Stimulated activated naive CD4-positive, alpha-beta T cell (primary cell): ENCODE measurements at regions not wholly inside any gene's neighbourhood (a gene's known extent, or its start where the extent isn't known, plus 50 kb on each side); places are given as distances from the start of the nearest gene placed in this dataset.

ENCODE experiments used
- DNase-seq, 6 experiments: peaks; one replicate each; lab custom pipeline; 2025; lab: John Stamatoyannopoulos, UW

DNA sequence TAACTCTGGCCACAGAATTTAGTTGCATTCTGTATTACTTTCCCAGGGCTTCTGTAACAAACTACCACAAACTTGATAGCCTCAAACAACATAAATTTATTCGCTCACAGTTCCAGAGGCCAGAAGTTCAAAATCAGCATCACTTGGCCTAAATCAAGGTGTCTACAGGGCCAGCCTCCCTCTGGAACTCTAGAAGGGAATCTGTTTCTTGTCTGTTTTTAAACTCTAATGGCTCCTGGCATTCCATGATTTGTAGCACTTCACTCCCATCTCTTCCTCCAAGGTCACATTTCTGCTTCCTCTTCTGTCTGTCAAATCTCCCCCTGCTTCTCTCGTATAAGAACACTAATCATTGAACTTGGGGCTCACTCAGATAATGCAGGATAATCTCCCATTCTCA lies 151.9 kb upstream of the ARPP21 start:
- no peak for DNase-seq

DNA sequence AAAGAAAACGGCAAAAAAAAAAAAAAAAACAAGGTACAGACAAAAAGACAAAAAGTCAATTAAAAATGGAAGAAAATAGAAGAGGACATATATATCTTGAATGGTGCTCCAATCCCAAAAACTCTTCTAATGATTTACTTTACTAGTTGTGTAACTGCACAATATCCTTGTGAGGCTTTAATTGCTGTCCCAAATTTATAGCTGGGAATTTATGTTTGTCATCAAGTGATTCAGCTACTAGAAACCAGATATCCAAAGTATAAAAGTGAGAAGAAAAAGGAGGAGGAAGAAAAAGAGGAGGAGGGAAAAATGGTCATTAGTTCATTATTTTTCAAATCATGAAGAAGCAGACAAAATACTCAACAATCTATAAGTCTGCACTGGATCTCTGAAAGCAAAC lies 150.8 kb upstream of the ARPP21 start:
- DNase-seq = no peak

DNA sequence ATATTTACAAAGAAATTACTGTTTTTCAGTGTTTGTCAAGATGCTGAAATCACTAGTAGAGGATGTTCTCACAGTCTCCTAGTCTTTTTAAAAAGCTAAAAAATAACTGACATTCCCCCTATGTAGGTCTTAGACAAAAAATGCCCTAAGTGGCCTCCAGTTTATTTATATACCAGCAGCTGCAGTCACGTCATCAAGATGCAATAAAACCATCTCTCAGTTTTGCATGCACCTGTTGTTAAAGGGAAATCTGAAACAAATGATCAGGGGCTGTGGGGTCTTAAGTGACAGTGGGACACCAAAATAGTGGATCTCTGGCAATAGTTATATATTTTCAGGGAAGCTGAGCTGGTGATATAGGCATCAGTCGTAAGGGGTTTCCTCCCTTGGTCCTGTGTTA lies 146.5 kb upstream of the ARPP21 start:
- DNase-seq = no peak

DNA sequence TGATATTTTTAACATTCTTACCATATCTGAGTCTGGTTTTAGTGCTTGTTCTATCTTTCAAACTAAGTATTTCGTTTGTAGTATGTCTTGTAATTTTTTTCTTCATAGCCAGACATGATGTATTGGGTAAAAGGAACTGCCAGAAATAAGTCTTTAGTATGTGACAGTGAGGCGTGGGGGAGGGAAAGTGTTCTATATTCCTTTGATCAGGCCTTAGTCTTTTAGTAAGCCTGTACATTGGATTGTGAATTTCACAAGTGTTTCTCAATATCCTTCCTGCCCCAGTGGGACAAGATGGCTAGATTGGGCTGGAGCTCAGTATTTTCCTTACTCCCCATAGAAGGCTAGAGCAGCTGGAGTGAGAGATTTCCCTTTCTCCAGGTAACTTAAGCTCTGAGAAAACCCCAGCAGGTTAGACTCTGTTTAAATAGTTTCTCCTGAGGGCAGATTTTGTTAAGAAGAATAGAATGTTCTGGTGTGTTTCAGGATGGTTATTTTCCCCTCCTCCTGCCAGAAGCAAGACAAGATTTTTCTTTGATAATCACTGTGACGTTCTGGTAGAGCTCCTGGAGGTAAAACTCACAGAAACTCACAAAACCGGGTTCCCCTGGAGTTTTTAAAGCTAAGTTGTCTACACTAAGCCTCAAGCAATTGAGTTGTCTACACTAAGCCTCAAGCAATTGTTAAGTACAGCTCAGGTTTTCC lies 140.7 kb upstream of the ARPP21 start:
- DNase-seq = no peak

DNA sequence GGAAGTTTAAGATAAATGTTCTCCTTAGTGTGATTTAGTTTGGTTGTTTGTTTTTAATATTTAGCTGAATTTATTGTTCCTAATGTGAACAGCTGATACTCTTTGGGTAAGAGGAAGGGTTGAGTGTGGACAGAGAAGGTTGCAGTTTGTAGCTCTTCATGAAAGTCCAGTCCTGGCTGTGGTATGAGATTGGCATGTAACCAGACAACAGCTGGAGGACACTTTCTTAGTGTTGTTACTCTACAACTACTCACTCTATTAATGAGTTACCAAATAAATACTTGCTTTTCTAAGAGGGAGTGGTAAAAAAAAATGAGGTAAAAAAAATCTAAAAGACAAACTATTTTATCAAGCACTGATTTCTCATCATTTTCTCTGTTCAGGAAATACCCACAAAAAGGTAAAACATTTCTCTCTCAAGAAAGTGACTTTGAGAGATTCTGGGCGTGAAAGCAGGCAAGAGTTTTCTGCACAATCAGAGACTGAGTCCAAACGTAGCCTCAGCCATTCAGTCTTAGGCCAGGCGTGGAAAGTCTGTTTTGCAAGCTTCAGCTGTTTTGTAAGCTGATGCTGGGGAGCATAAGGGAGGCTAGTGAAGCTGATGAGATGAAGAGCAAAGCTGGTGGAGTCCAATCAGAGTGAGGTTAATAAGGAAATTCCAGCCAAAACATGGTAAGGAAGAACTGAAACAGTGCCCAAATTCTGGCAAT lies 138.5 kb upstream of the ARPP21 start:
- DNase-seq = no peak

DNA sequence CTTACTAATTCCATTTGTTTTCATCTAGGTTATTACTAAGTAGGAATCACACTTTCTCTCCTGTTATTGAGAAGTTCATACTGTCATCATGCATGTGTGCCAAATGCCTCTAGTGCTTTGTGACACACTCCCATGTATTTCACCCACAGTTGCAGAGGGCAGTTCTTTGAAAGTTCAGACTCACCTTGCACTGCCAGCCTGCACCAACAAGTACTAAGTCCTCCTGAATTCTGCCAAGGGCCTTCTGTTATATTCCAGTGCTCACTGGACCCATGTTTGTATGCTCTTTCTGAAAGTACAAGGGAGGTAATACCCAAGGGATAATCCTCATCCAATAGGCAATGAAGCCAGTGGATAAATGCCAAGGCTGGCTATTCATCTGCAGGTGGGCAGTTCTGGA lies 136.6 kb upstream of the ARPP21 start:
- DNase-seq = no peak

DNA sequence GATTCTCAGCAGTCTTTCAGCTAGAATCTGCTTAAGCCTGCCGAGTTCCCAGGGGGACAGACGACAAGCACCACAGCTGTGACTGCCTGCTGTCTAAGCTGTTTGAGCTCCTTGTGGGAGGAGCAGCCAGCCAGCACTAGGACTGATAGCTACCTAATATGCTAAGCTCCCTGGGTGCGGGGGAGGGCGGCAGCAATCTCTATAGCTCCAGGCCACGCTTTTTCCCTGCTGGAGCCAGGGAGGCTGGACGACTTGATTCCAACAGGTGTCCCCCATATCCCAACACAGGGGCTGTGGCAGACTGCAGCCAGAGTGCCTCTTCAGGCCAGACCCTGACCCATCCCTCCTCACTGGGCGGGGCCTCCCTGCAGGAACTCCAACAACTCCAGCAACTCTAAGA lies 134.1 kb upstream of the ARPP21 start:
- DNase-seq = no peak

DNA sequence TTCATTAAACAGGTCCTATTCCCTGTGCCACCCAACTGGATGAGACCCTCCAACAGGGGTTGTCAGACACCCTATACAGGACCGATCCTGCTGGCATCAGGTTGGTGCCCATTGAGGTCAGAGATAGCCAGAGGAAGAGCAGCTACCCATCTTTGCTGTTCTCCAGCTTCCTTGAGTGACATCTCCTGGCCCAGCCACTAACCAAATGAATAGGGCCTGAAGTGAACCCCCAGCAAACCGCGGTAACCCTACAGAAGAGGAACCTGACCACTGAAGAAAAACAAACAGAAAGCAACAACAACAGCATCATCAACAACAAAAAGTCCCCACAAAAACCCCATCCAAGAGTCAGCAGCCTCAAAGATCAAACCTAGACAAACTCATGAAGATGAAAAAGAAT lies 133.6 kb upstream of the ARPP21 start:
- DNase-seq = no peak

DNA sequence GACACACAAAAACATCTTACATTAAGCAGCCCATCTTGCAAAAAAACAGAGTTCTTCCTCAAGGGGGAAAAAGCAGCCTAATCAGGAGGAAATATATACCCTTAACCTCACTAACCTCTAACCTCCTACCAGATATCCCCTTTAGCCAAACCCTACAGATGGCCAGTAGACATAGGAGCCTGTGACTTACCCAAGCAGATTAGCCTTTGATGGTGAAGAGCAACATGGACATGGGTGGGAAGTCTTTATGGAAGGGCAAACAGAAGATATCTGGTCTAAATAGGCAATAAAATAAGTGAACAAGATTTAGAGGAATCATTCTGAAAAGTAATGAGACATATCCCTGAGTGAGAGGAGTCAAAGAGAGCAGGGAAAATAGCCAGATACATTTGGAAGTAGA lies 119.4 kb upstream of the ARPP21 start:
- DNase-seq = no peak

DNA sequence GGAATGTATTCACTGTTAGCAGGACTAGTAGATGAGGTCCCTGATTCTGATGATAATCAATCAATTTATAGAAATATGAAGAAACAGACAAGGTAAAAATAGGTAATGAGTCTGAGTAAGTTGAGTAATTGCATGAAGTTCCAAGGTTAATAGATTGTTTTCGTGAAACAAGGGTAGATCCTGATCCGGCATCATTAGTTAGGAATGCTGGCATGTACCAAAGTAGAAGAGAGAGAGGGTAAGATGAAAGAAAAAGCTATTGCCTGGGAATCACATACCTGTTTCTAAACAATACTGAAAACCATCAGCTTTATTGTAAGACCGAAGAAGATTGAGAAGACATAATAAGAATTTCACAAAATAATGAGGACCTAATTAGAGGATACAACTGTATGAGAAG lies 118.1 kb upstream of the ARPP21 start:
- no peak for DNase-seq

DNA sequence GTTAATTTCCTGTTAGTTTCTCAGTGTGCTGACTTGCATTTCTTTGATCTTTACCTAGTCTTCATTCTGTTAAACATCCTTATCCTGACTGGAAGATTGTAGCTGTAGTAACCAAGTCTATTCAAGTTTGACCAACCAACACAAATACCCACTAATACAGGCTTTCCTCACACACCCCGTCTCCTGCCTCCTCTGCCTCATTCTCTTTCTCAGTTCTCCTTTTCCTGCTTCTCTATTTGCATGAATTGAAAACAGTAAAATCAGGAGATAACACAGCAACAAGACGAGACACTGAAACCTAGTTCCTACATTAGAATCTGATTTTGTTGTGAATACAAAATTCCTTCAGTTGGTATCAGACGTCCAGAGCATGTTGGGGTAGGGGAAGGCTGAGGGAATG lies 116.9 kb upstream of the ARPP21 start:
- DNase-seq = no peak

DNA sequence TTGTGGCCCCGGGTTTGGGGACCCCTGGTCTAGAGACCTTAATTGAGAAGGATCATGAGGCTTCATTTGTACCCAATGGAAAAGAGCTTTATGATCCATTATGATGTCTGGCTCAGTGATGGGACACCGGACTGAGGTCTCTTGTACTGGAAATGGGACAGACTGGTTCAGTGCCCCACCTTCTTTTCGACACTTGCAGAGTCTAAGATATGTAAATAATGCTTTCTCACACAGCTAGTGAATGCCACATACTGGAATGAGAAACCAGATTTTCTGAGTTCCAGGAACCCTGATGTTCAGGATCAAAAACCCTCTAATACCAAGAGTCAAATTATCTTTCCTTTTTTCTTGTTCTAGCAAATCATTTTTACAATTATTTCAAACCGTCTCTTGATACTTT lies 116.3 kb upstream of the ARPP21 start:
- DNase-seq = no peak

DNA sequence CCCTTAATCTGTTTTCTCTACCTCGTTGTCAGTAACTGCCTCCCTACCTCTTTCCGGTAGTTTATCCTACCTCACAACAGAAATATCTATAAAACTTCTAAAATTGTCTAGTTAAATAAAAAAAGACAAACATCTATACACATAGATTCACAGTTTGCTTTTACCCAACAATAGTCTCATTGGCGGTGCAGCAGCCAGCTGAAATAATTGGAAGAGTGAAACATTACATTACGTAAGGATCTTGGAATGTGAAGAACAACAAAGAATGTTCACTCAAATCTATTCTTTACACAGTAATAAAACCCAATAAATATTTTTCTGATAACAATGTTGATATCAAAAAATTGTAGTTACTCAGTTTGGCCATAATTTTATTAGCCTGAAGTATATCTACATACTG lies 115.5 kb upstream of the ARPP21 start:
- no peak for DNase-seq

DNA sequence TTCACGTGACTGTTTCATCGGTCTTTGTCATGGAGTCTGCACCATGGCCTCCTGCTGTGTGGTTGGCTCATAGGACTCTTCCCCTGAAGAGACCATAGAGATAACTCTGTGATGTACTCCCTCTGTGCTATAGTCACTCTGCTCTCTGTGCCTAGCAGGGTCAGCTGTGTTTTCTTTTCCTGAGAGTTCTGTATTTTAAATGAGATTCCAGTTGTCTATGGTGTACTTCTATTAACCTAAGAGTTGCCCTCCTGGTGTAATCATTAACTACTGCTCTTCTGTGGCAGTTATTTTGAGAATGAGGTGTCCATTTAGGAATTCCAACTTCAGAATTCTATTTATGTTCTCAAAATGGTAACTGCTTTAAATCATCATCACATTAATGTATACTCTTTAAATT lies 114.5 kb upstream of the ARPP21 start:
- no peak for DNase-seq

DNA sequence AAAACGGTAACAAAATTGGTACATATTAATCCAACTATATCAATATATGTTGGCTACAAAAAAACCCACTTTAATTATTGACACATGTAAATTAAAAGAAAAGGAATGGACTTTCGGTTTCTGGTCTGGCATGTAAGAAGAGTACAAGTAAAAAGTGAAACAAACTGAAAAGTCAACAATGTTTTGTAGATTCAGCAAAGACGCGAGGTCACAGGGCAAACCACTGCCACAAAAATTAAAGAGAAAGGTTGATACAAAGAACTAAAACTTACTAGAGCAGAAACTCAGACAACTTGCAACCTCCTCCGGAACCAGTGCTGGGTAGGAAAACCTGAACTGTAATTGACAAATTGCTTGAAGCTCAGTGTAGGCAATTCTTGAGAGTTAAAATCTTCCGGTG lies 110.6 kb upstream of the ARPP21 start:
- no peak for DNase-seq

DNA sequence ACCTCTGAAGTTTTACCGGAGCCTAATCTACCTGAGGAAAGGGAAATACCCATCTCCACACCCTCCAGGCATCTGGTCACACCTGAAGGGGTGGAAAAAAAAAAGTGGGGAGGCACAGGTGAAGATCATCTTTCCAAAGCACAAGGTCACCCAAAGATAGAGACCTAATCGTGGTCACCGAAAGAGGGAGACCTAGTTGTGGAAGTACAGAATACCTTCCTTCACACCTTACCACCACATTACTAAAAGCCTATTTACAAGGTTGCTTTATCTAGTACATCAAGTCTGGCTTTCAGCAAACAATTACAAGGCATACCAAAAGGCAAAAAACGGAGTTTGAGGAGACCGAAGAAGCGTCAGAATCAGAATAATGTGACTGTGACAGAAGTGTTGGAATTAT lies 110.0 kb upstream of the ARPP21 start:
- no peak for DNase-seq

DNA sequence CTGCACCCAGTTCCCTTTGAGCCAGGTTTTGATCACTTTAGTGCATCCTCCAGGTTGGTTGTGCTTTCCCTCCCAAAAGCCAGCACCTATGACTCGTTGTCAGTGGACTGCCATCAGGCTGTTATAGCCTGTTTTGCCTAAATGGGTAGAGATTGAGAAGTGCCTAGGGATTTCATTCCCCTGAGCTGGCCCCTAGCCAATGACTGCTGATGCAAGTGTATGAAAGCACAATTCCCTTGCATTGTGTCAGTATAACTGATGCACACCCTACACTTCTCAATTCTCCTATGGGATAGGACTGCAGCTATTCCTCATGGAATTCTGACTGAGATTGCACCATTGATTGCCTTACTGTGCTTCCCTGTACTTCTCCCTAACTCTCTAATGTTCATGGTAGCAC lies 102.1 kb upstream of the ARPP21 start:
- DNase-seq = no peak

DNA sequence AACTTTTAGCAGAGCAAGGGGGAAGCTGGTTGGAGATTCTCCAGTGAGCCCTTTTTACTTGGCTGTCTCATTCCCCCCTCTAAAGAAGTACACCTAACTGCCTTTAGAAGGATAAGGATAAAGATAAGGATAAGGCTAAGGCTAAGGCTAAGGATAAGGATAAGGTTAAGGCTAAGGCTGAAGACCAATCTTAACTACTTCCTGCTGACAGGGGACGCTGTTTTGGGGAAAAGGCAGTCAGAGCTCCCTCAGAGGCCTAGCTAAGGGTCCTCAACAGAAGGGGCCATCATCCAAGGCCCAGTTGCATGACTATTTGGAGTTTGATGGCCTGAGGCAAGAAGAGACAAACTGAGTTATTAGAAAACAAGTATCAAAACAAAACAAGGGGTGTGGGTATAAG lies 94.3 kb upstream of the ARPP21 start:
- no peak for DNase-seq

DNA sequence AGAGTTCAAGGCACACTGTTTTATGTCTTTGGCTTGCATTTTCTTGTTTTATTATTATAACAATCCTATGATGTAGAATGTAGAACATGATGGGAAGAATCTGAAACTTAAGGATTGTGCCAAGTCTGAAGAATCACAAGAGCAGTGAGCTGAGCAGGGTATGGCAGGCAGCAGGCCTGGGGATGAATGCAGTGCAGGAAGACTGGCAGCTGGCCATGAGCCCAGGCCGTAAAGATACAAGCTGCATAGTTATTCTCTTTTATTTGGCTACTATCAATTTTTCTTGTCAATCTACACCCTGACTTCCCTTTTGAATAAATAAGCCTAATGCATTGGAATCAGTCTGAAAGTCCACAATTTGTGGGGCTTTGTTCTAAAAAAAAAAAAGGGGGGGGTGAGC lies 89.6 kb upstream of the ARPP21 start:
- no peak for DNase-seq

DNA sequence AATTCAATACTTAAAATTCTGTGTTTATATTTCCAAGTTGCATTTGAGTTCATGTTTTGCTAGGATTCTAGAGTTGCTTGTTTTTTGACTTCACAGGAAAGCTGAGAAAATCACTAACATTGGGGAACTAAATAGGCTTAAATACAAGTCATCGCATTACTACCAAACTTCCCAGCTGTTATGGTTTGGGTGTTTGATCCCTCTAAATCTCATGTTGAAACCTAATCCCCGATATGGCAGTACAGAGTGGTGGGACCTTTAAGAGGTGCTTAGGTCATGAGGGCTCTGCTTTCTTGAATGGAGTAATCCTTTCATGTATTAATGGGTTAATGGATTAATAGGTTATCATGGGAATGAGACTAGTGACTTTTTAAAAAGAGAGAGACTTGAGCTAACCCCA lies 77.2 kb upstream of the ARPP21 start:
- DNase-seq = no peak

DNA sequence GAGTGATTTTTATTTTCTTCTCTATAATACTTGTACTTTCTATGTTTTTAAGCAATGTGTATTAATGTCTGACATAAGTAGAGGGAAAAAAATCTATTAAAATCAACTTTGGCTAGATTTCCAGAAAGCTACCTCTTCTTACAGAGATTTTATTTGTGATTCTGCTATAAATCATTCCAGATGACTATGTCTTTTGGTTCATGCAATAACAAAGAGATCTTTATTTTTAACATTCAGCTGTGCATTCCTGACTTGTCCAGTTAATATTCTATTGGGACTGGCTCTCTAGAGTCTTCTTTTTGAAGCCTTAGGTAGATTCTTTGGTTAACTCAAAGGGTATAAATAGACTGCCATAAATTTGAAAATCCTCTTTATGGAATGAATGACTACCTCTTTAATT lies 74.3 kb upstream of the ARPP21 start:
- no peak for DNase-seq
